ENCODE measurements at regions not wholly inside any gene's neighbourhood (a gene's known extent, or its start where the extent isn't known, plus 50 kb on each side); places are given as distances from the start of the nearest gene placed in this dataset.

GRCh38 chr21:24995216-24995615 lies 612.1 kb downstream of the MRPL39 start:
- no peak overlapping the region for H3K27ac ChIP-seq
- no peak overlapping the region for H3K4me3 ChIP-seq
- TF ChIP-seq CTCF (IDR thresholded peaks at IDR 0.05), result no peak
- no peaks in the 10 kb centered on the region for H3K27me3 ChIP-seq (replicated peaks; ENCODE audit: insufficient read depth)
- H3K4me1 ChIP-seq (ENCODE audit: control insufficient read depth in 1 of 2, low read depth in 2 of 2), result no peaks in the 10 kb centered on the region
- no peaks in the 10 kb centered on the region for H3K36me3 ChIP-seq
- ATAC-seq (ENCODE audit: insufficient number of reproducible peaks, low FRiP score, low read depth) (no peak), DNase-seq (ENCODE audit: low spot score) (no peak)
- H3K9me3 ChIP-seq, result no peaks in the 10 kb centered on the region

GRCh38 chr21:24994717-24995116 lies 612.6 kb downstream of the MRPL39 start:
- Histone ChIP-seq H3K27me3 (replicated peaks; ENCODE audit: insufficient read depth) (no peaks in the 10 kb centered on the region), H3K4me3 (no peak overlapping the region), H3K4me1 (ENCODE audit: control insufficient read depth in 1 of 2, low read depth in 2 of 2) (no peaks in the 10 kb centered on the region), H3K9me3 (no peaks in the 10 kb centered on the region), H3K36me3 (no peaks in the 10 kb centered on the region), H3K27ac (no peak overlapping the region)
- ATAC-seq (ENCODE audit: insufficient number of reproducible peaks, low FRiP score, low read depth) (no peak), DNase-seq (ENCODE audit: low spot score) (no peak)
- TF ChIP-seq CTCF (IDR thresholded peaks at IDR 0.05), result no peak

GRCh38 chr21:24989516-24989915 lies 617.8 kb downstream of the MRPL39 start:
- TF ChIP-seq CTCF (IDR thresholded peaks at IDR 0.05), result no peak
- no peaks in the 10 kb centered on the region for H3K27me3 ChIP-seq (replicated peaks; ENCODE audit: insufficient read depth)
- ATAC-seq (ENCODE audit: insufficient number of reproducible peaks, low FRiP score, low read depth), result no peak
- H3K4me3 ChIP-seq, result no peak overlapping the region
- no peaks in the 10 kb centered on the region for H3K9me3 ChIP-seq
- no peak overlapping the region for H3K27ac ChIP-seq
- DNase-seq (ENCODE audit: low spot score), result no peak
- no peaks in the 10 kb centered on the region for H3K4me1 ChIP-seq (ENCODE audit: control insufficient read depth in 1 of 2, low read depth in 2 of 2)
- no peaks in the 10 kb centered on the region for H3K36me3 ChIP-seq

- Histone ChIP-seq H3K27me3 (replicated peaks; ENCODE audit: insufficient read depth) (no peaks in the 10 kb centered on the region), H3K36me3 (no peaks in the 10 kb centered on the region), H3K27ac (no peak overlapping the region), H3K4me3 (no peak overlapping the region), H3K4me1 (ENCODE audit: control insufficient read depth in 1 of 2, low read depth in 2 of 2) (no peaks in the 10 kb centered on the region), H3K9me3 (no peaks in the 10 kb centered on the region)
- no peak for TF ChIP-seq CTCF (IDR thresholded peaks at IDR 0.05)
- DNase-seq (ENCODE audit: low spot score) (no peak), ATAC-seq (ENCODE audit: insufficient number of reproducible peaks, low FRiP score, low read depth) (no peak)
Measured at GRCh38 chr21:24988941-24989340, 618.3 kb downstream of the MRPL39 start.

- H3K9me3 ChIP-seq, result no peaks in the 10 kb centered on the region
- ATAC-seq (ENCODE audit: insufficient number of reproducible peaks, low FRiP score, low read depth) (no peak), DNase-seq (ENCODE audit: low spot score) (no peak)
- no peak overlapping the region for H3K27ac ChIP-seq
- no peaks in the 10 kb centered on the region for H3K4me1 ChIP-seq (ENCODE audit: control insufficient read depth in 1 of 2, low read depth in 2 of 2)
- H3K4me3 ChIP-seq, result no peak overlapping the region
- H3K27me3 ChIP-seq (replicated peaks; ENCODE audit: insufficient read depth), result no peaks in the 10 kb centered on the region
- TF ChIP-seq CTCF (IDR thresholded peaks at IDR 0.05), result no peak
- H3K36me3 ChIP-seq, result no peaks in the 10 kb centered on the region
Measured at GRCh38 chr21:24976238-24976637, 631.0 kb downstream of the MRPL39 start.
